OCI-LY3 (cell line): ENCODE measurements at regions not wholly inside any gene's neighbourhood (a gene's known extent, or its start where the extent isn't known, plus 50 kb on each side); places are given as distances from the start of the nearest gene placed in this dataset.

Experiments
- H2AFZ ChIP-seq: fragments of 200-600, 300-600 bp; shearing (Covaris generic); 2 replicates; pipeline ENCODE4 v1.6.0; 2014; ENCODE audit warnings: antibody characterized with exemption, low read depth, low read length
- H3K27ac ChIP-seq: fragments of 200-600, 300-600 bp; sonication (generic); 2 replicates; pipeline ENCODE4 v1.5.1; 2014; ENCODE audit warnings: mild to moderate bottlenecking, low read length, moderate library complexity, mixed read lengths
- H3K27me3 ChIP-seq: fragments of 200-600, 300-600 bp; sonication (generic); 2 replicates; pipeline ENCODE4 v1.6.1; 2014; ENCODE audit warnings: low read depth, low read length, mixed read lengths
- H3K36me3 ChIP-seq: fragments of 200-600, 300-600 bp; sonication (generic); replicated peaks from 2 replicates; pipeline ENCODE3; 2014; ENCODE audit warnings: low read depth, low read length, mixed read lengths
- H3K4me1 ChIP-seq: fragments of 300-600, 200-600 bp; sonication (generic); 2 replicates; pipeline ENCODE4 v1.6.1; 2014; ENCODE audit warnings: low read length, mixed read lengths
- H3K4me2 ChIP-seq: fragments of 200-600, 300-600 bp; sonication (generic); 2 replicates; pipeline ENCODE4 v1.6.1; 2014; ENCODE audit warnings: low read length, mixed read lengths
- H3K4me3 ChIP-seq: fragments of 300-600, 200-600 bp; sonication (generic); 2 replicates; pipeline ENCODE4 v1.5.1; 2014; ENCODE audit warnings: antibody characterized with exemption, mild to moderate bottlenecking, low read length, moderate library complexity
- H3K79me2 ChIP-seq: fragments of 300-600, 200-600 bp; shearing (Covaris generic); 2 replicates; pipeline ENCODE4 v1.6.1; 2014; ENCODE audit warnings: mild to moderate bottlenecking, low read length, mixed read lengths
- H3K9ac ChIP-seq: fragments of 300-600, 200-600 bp; shearing (Covaris generic); 2 replicates; pipeline ENCODE4 v1.6.0; 2014; ENCODE audit warnings: mild to moderate bottlenecking, low read length, moderate library complexity
- H3K9me3 ChIP-seq: fragments of 200-600, 300-600 bp; shearing (Covaris generic); 2 replicates; pipeline ENCODE4 v1.6.1; 2014; ENCODE audit warnings: low read length, mixed read lengths; ENCODE audit not compliant: insufficient read depth
- H4K20me1 ChIP-seq: fragments of 200-600, 300-600 bp; sonication (generic); 2 replicates; pipeline ENCODE4 v1.6.1; 2016; ENCODE audit warnings: low read length, mixed read lengths; ENCODE audit not compliant: insufficient read depth
- CTCF ChIP-seq: fragments of 200-600, 300-600 bp; sonication (generic); IDR thresholded peaks from 2 replicates; pipeline ENCODE4 v1.5.1; 2014; ENCODE audit warnings: antibody characterized with exemption, low read length, low read depth
- EZH2phosphoT487 ChIP-seq: fragments of 200-600 bp; shearing (Covaris generic); IDR thresholded peaks from 2 replicates; pipeline ENCODE4 v1.6.1; 2018; ENCODE audit warnings: antibody characterized with exemption, mixed run types, low read depth

- Histone ChIP-seq H3K4me1 (peaks cover 8% of the 10 kb centered on the region), H2AFZ (peak overlapping the region; percentile 2; the same call in 1 of the 2 replicates), H3K27ac (no peak overlapping the region), H3K27me3 (no peaks in the 10 kb centered on the region), H3K36me3 (no peaks in the 10 kb centered on the region), H3K4me2 (no peak overlapping the region), H3K9me3 (no peaks in the 10 kb centered on the region), H3K79me2 (no peaks in the 10 kb centered on the region), H3K4me3 (no peak overlapping the region), H4K20me1 (no peaks in the 10 kb centered on the region), H3K9ac (no peak overlapping the region)
- TF ChIP-seq CTCF (peak; percentile 77), EZH2phosphoT487 (no peak)
Observed at GRCh38 chr6:76275746-76276145, 203.3 kb upstream of the IMPG1 start.

- no peaks in the 10 kb centered on the region for H4K20me1 ChIP-seq
- H3K9me3 ChIP-seq = peaks cover 15% of the 10 kb centered on the region
- no peak overlapping the region for H2AFZ ChIP-seq
- no peaks in the 10 kb centered on the region for H3K79me2 ChIP-seq
- no peak overlapping the region for H3K9ac ChIP-seq
- no peaks in the 10 kb centered on the region for H3K27me3 ChIP-seq
- H3K4me1 ChIP-seq = no peaks in the 10 kb centered on the region
- no peak overlapping the region for H3K27ac ChIP-seq
- peaks cover 7% of the 10 kb centered on the region for H3K36me3 ChIP-seq
- H3K4me2 ChIP-seq = no peak overlapping the region
- H3K4me3 ChIP-seq = no peak overlapping the region
- TF ChIP-seq EZH2phosphoT487 (no peak), CTCF (no peak)
Observed at GRCh38 chr6:76264468-76264867, 192.0 kb upstream of the IMPG1 start.

GRCh38 chr6:76262240-76262639 is 189.8 kb upstream of the IMPG1 start:
- no peak for TF ChIP-seq EZH2phosphoT487
- no peak for TF ChIP-seq CTCF
- Histone ChIP-seq H3K4me3 (no peak overlapping the region), H3K27ac (no peak overlapping the region), H2AFZ (no peak overlapping the region), H3K36me3 (peaks cover 13% of the 10 kb centered on the region), H3K9me3 (peaks cover 26% of the 10 kb centered on the region), H3K79me2 (no peaks in the 10 kb centered on the region), H3K27me3 (no peaks in the 10 kb centered on the region), H3K4me2 (no peak overlapping the region), H3K9ac (no peak overlapping the region), H4K20me1 (no peaks in the 10 kb centered on the region), H3K4me1 (no peaks in the 10 kb centered on the region)

- Histone ChIP-seq H2AFZ (peak overlapping the region; percentile 49), H3K9me3 (no peaks in the 10 kb centered on the region), H3K36me3 (peaks cover 2% of the 10 kb centered on the region), H3K9ac (no peak overlapping the region; the same call in 1 of the 2 replicates), H3K4me1 (peaks cover 15% of the 10 kb centered on the region), H3K4me2 (peak overlapping the region; percentile 24), H3K27me3 (no peaks in the 10 kb centered on the region), H3K79me2 (no peaks in the 10 kb centered on the region), H3K27ac (peak overlapping the region; percentile 30), H3K4me3 (no peak overlapping the region), H4K20me1 (no peaks in the 10 kb centered on the region)
- TF ChIP-seq CTCF (no peak), EZH2phosphoT487 (no peak)
Observed at GRCh38 chr6:76250666-76251065, 178.2 kb upstream of the IMPG1 start.
